ENCODE measurements at regions not wholly inside any gene's neighbourhood (a gene's known extent, or its start where the extent isn't known, plus 50 kb on each side); places are given as distances from the start of the nearest gene placed in this dataset.
A peak's percentile ranks its signal among the peaks of the same experiment; 100 is the strongest.

- no peak for DNase-seq (ENCODE audit: low spot score)
Observed at GRCh38 chr21:35423709-35424108, 374.6 kb upstream of the RUNX1 start.

GRCh38 chr21:35422011-35422410 is 372.9 kb upstream of the RUNX1 start:
- DNase-seq (ENCODE audit: low spot score): no peak

GRCh38 chr21:35421221-35421620 is 372.1 kb upstream of the RUNX1 start:
- no peak for DNase-seq (ENCODE audit: low spot score)

- DNase-seq (ENCODE audit: low spot score): no peak
Observed at GRCh38 chr21:35420656-35421055, 371.6 kb upstream of the RUNX1 start.

GRCh38 chr21:35417762-35418161 is 368.7 kb upstream of the RUNX1 start:
- no peak for DNase-seq (ENCODE audit: low spot score)

- no peak for DNase-seq (ENCODE audit: low spot score)
Observed at GRCh38 chr21:35416866-35417489, 367.9 kb upstream of the RUNX1 start.

GRCh38 chr21:35414507-35415139 is 365.5 kb upstream of the RUNX1 start:
- DNase-seq (ENCODE audit: low spot score): no peak

GRCh38 chr21:35414056-35414455 is 365.0 kb upstream of the RUNX1 start:
- no peak for DNase-seq (ENCODE audit: low spot score)

GRCh38 chr21:35412231-35412630 is 363.1 kb upstream of the RUNX1 start:
- DNase-seq (ENCODE audit: low spot score): no peak

- no peak for DNase-seq (ENCODE audit: low spot score)
Observed at GRCh38 chr21:35411434-35411833, 362.3 kb upstream of the RUNX1 start.

- no peak for DNase-seq (ENCODE audit: low spot score)
Observed at GRCh38 chr21:35410656-35411055, 361.6 kb upstream of the RUNX1 start.

GRCh38 chr21:35410123-35410522 is 361.0 kb upstream of the RUNX1 start:
- no peak for DNase-seq (ENCODE audit: low spot score)

GRCh38 chr21:35408401-35408800 is 359.3 kb upstream of the RUNX1 start:
- DNase-seq (ENCODE audit: low spot score): no peak

- DNase-seq (ENCODE audit: low spot score): no peak
Observed at GRCh38 chr21:35406635-35407034, 357.5 kb upstream of the RUNX1 start.

- DNase-seq (ENCODE audit: low spot score): no peak
Observed at GRCh38 chr21:35405981-35406380, 356.9 kb upstream of the RUNX1 start.

- no peak for DNase-seq (ENCODE audit: low spot score)
Observed at GRCh38 chr21:35404247-35404646, 355.1 kb upstream of the RUNX1 start.

- DNase-seq (ENCODE audit: low spot score): no peak
Observed at GRCh38 chr21:35402061-35402460, 353.0 kb upstream of the RUNX1 start.

GRCh38 chr21:35401476-35401875 is 352.4 kb upstream of the RUNX1 start:
- DNase-seq (ENCODE audit: low spot score): peak; percentile 23

- peak; percentile 83 for DNase-seq (ENCODE audit: low spot score)
Observed at GRCh38 chr21:35400233-35400939, 351.3 kb upstream of the RUNX1 start.

- DNase-seq (ENCODE audit: low spot score): no peak
Observed at GRCh38 chr21:35399706-35400105, 350.6 kb upstream of the RUNX1 start.

- no peak for DNase-seq (ENCODE audit: low spot score)
Observed at GRCh38 chr21:35399002-35399530, 350.0 kb upstream of the RUNX1 start.

GRCh38 chr21:35398346-35398982 is 349.4 kb upstream of the RUNX1 start:
- DNase-seq (ENCODE audit: low spot score): no peak

GRCh38 chr21:35397781-35398180 is 348.7 kb upstream of the RUNX1 start:
- DNase-seq (ENCODE audit: low spot score): no peak

All from kidney tubule cell (primary cell).